ENCODE measurements at regions not wholly inside any gene's neighbourhood (a gene's known extent, or its start where the extent isn't known, plus 50 kb on each side); places are given as distances from the start of the nearest gene placed in this dataset.

GRCh38 chr2:236974148-236974547 is 111.5 kb upstream of the COPS8 start:
- TF ChIP-seq MAX (IDR thresholded peaks at IDR 0.05; ENCODE audit: low read depth) (no peak), CTCF (IDR thresholded peaks at IDR 0.05) (no peak), RAD21 (IDR thresholded peaks at IDR 0.05; ENCODE audit: low read length) (no peak), EP300 (IDR thresholded peaks at IDR 0.05; ENCODE audit: borderline replicate concordance in 1 of 2, low read depth in 1 of 2, low read length in 1 of 2) (no peak), EZH2phosphoT487 (IDR thresholded peaks at IDR 0.05; ENCODE audit: borderline replicate concordance, low read depth) (no peak), FOXM1 (IDR thresholded peaks at IDR 0.05; ENCODE audit: low read depth) (no peak), POLR2AphosphoS5 (IDR thresholded peaks at IDR 0.05; ENCODE audit: low read depth, low read length) (no peak), ELF1 (IDR thresholded peaks at IDR 0.05) (no peak), SMC3 (IDR thresholded peaks at IDR 0.05; ENCODE audit: low read depth, low read length) (no peak)
